Daoy (cell line): ENCODE measurements at regions not wholly inside any gene's neighbourhood (a gene's known extent, or its start where the extent isn't known, plus 50 kb on each side); places are given as distances from the start of the nearest gene placed in this dataset.
"Not testable (repeated sequence)": the region's sequence is repeated elsewhere in the genome, so short reads cannot be mapped to it uniquely, and the experiment has no call there.

ENCODE experiments used
- DNase-seq: peaks from one replicate; pipeline ENCODE4 v3.0.0-alpha.2; 2015; ENCODE audit warnings: low read depth

DNA sequence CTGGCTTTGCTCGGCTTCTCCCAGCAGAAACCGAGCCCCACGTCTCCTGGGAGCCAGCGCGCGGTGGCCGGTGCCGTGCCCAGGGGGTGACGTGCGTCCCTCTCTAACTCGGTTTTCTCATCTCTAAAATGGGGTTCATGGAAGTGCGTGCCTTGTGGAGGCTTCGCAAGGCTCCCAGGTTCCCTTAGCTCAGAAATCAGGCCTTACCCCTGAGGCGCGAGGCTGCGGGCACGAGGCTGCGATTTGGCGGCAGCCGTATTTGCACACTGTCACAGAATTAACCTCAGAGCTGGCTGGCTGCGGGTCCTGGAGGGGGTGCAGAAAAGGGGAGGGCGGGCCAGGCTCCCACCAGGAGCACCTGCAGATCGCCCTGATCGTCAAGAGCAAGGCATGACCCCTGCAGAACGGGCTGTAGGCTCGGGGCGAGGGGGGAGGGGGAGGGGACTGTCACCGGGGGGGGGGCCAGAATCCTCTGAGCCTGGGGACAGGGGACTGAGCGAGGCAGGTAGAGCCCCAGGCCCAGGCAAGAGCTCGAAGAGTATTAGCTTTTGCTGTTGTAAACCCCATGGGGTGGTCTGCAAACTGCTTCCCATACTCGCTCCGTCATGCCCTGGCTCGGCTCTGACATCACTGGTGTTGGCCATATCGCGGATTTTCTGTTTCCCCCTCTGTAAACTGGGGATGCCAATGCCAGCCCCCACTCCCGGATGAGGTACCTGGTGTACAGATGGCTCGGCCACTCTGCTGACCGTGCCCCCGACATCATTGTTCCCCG, 62.2 kb downstream of the CCNE1 start:
- no peak for DNase-seq

DNA sequence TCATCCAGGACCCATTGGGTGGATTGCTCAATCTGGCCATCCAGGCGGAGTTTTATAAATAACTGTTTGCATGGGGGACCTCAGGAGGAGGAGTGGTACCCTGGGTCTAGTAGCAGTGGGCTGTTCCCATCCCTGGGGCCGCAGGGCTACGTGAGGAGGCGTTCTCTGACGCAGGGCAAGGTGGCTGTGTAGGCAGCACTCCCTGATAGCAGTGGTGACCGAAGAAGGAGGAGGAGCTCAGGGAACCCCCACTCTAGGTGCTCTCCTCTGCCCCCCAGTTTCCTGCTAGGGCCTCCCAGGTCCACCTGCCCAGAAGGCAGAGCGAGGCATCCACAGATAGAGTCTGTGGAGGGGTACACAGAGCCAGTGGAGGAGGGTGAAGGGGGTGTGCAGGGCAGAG, 64.1 kb downstream of the CCNE1 start:
- DNase-seq = no peak

DNA sequence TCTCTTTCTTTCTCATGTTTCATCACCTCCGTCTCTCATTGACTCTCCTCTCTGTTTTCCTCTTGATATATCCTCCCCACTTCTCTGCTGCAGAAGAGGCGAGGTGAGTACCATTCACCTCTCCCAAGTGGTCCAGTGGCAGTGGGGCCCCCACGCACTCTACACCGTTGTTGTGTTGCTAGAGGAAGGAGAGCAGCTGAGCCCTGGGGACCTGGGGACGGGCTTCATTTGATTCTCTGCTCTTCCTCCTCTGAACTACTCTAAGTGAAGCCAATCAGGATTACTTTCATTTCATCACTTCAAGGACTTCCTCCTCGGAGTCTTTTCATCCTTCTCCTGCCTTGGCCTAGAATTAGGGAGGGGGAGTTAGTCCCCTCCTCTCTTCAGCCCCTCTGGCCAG, 64.6 kb downstream of the CCNE1 start:
- DNase-seq = no peak

DNA sequence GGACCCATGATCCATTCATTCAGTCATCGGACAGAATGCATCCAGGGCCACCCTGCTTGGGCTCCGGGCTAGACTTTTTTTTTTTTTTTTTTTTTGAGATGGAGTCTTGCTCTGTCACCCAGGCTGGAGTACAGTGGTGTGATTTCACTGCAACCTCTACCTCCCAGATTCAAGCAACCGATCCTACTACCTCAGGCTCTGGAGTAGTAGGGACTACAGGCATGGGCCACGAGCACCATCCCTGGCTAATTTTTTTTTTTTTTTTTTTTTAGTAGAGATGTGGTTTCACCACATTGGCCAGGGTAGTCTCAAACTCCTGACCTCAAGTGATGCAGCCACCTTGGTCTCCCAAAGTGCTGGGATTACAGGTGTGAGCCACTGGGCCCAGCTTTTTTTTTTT, 65.1 kb downstream of the CCNE1 start:
- DNase-seq = not testable (repeated sequence)

DNA sequence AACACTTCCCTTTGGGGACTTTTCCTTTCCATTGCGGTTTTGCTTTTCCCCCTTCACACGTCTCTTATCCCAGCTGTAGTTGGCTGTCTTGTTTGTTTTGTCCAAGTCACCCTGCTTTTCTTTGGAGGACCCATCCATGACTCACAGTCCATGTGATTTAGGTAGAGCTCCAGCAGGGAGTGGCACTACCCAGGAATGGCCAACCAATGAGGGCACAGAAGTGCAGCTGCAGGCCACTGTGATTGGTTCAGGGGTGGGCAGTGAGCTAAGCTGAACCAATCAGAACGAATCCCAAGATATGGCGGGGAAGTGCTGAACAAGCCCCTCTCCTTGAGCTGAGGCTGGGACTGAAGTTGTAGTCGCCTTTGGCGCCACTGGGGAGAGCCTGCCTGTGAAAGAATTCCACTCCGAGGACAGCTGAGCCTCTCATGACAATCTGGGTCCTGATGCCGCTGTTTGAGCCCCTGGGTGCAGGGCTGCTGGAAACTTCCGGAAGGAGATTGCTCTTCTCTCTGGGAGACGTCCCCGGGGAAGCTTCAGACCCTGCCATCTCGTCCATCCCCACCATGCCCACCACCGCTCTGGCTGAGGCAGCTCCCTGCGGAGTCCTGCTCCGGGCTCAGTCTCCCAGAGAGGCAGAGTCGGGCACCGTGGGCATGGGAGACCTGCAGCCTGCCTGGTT, 62.9 kb upstream of the URI1 start:
- DNase-seq = peak; percentile 84

DNA sequence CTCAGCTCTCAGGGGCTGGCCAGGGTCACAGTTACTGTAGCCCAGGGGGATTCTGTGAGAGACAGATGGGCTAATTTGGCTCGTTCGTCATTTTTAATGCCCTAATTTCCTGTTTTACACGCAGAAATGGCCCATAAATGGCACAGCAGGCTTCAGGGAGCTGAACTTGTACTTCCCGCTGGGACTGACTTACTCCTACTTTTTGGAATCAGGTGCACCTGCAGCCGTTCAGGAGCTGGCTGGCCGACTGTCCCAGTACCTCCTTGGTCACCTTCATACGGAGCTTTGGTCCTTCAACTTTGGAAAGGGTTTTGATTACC, 62.4 kb upstream of the URI1 start:
- DNase-seq = no peak

DNA sequence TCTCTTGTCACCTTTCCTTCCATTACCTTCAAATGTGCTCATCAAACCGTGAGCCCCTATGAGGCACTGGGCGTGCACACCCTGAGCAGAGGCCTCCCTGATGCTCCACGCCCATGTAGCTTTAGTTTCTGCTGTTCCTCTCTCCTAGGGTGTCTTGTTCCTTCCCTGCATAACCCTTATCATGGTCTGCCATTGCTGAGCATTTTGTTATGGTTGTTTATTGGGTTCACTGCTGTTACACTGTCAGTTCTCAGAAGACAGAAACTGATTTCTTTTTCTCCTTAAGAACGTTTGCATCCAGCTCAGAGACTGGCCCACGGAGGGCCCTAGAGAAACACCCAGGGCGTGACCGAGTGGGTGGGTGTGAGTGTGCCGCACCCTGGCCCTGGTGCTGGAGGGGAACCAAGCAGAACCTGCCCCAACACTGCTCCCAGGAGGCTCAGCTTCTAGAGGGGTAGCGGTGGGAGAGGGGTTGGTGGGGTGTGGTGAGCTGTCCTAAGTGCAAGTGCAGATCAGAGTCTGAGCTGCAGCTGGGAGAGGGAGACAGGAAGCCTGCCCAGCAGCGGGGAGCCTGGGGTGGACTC, 61.4 kb upstream of the URI1 start:
- no peak for DNase-seq

DNA sequence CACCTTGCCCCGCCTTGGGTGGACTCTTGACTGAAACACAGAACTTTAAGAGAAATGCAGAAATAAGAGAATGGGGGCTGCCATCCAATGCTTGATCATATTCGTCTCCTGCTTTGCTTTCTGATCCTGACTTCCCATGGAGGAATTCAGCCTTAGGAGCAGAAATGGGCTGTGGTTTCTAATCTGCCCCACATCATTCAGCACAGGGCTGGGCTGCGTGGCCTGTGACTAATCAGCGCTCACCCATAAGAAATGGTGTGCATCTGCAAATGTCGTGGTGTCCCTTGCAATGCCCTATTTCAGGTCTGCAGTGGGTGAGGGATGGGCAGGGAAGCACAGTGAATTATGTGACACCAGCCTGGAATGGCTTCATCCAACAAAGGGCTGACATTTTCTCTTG, 60.7 kb upstream of the URI1 start:
- peak; percentile 73 for DNase-seq

DNA sequence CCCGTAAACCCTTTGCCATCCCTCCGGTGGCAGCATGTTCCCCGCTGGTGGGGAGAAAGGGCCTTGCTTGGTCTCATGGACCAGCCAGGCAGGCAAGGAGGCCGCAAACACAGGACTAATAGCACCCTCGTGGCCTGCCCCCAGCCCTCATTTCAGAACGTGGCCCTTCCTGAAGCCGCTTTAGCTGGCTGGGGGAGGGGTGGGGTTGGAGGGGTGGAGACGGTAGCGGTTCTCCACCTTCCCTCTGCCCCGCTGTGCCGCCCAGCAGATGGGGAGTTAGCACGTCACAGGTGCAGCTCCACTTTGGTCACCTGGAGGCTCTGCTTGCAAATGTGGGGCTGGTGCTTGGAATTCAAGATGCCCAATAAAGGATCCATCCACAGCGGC, 59.3 kb upstream of the URI1 start:
- DNase-seq = no peak

DNA sequence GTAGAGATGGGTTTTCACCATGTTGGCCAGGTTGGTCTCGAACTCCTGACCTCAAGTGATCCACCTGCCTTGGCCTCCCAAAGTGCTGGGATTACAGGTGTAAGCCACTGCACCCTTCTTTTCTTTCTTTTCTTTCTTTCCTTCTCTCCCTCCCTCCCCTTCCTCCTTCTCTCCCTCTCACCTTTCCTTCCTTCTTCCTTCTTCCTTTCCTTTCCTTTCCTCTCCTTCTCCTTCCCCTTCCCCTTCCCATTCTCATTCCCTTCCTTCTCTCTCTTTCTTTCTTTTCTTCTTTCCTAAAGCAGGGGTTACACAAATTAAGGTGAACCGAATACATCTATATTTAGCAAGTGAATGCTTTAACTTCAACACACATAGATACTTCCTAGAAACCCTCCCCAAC, 58.0 kb upstream of the URI1 start:
- no peak for DNase-seq

DNA sequence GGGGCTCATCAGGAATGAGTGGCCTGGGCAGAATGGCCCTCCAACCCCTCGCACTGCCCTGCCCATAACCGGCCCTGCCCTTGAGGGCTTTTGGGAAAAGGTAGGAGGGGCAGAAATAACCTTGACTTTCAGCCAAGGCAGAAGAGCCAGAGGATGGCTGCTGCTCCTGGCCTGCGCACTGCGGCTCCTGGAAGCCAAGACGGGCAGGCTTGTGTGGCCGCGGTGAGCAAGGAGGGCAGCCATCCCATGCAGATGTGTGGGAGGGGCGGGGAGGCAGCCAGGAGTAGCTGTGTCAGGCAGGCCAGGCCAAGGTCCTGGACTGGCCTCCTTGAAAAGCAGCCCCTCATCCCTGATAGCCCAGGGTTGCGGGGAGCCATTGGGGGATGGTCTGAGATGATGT, 57.6 kb upstream of the URI1 start:
- DNase-seq = no peak

DNA sequence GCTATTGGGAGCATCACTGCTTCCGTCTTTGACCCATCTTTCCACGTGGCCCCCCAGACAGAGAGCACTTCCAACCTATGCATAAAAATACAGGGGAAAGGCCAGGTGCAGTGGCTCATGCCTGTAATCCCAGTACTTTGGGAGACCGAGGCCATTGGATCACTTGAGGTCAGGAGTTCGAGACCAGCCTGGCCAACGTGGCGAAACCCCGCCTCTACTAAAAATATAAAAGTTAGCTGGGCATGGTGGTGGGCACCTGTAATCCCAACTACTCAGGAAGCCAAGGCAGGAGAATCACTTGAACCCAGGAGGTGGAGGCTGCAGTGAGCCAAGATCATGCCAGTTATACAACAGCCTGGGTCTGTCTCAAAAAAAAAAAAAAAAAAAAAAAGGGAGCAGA, 55.9 kb upstream of the URI1 start:
- DNase-seq = not testable (repeated sequence)

DNA sequence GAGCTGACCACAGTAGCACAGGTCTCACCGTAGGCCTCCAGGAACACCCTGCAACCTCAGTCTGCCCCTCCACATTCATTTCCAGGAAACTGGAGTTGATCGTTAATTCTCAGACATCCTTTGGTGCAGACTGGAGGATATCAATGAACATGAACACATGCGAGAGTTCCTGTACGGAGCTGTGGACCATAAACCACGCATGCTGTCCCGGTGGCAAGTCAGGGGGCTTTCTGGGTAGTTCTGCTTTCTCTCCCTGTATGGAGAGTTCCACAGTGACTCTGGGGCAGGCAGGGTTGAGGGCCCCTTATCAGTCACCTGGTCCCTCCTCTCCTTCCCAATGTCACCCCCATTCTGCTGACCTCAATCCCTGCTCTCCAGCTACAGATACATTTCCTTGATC, 55.5 kb upstream of the URI1 start:
- DNase-seq = no peak

DNA sequence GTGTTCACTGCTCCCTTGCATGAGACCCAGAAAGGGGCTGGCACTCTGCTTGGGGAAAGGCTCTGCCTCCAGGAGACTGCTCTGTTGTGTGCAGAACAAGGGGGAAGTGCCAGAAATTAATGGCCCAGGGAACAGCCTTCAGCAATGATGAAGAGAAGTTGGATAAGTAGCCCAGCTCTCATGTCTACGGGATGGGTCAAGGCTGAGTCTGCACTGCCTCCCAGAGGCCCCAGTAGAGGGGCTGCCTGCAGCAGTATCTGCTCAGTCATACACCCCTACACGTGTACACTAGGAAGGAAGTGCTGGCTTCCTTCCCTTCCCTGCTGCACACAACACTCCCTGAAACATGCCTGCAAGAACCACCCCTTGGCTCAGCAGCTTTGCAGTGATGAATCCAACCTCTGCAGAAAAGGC, 54.6 kb upstream of the URI1 start:
- DNase-seq = no peak

DNA sequence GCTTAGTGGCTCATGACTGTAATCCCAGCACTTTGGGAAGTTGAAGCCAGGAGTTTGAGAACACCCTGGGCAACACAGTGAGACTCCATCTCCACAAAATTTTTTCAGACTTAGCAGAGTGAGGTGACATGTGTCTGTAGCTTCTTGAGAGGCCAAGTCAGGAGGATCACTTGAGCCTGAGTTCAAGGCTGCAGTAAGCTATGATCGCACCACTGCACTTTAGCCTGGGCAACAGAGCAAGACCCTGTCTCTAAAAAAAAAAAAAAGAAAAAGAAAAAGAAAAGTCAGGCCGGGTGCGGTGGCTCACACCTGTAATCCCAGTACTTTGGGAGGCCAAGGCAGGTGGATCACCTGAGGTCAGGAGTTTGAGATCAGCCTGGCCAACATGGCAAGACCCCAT, 54.0 kb upstream of the URI1 start:
- not testable (repeated sequence) for DNase-seq

DNA sequence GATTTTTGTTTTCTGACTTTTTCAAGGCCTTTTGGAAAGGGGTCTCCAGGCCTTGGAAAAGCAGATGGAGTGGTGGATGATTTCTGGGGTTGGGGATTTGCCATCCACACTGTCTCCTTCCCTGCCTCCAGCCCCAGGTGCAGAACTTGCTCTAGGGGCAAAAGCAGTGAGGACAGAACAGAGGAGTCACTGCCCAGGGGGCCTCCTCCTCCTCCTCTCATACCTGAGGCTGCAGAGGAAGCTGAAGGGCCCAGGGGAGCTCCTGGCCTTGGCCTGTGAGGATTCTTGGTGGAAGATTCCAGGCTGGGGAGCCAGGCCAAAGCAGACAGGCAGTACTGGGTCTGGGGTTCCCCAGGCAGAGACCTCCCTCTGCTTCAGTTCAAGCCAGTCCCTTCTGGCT, 52.3 kb upstream of the URI1 start:
- DNase-seq = no peak

DNA sequence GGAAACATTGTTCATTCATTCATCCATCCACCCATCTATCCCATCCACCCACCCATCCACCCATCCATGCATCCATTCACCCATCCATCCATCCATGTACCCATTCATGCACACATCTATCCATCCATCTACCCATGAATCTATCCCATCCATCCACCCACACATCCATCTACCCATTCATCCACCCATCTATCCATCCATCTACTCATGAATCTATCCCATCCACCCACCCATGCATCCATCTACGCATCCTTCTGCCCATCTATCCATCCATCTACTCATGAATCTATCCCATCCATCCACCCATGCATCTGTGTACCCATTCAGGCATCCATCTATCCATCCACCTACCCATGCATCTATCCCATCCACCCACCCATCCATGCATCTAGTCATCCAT, 51.6 kb upstream of the URI1 start:
- DNase-seq = no peak
